Psoas muscle (tissue), 7 donors: ENCODE measurements at regions not wholly inside any gene's neighbourhood (a gene's known extent, or its start where the extent isn't known, plus 50 kb on each side); places are given as distances from the start of the nearest gene placed in this dataset.

Source experiments
- ATAC-seq, 4 donors: fragments of 200-7000 bp; cut with Tn5 transposase; one replicate each; pipeline ENCODE4 v1.9.1; 2020; ENCODE audit warnings: moderate library complexity in 3 of 4, mild to moderate bottlenecking in 2 of 4
- DNase-seq, 2 donors: peaks; one replicate each; pipeline ENCODE4 v3.0.0-alpha.2; 2020
- H3K27ac ChIP-seq: fragments of 200-600 bp; one replicate; pipeline ENCODE4 v1.8.0; 2022
- H3K27me3 ChIP-seq, 3 donors: fragments of 200-600 bp in 1 of 3; one replicate each; pipeline versions ENCODE4 v1.6.1 to v1.8.0; 2013 to 2022; ENCODE audit warnings: low read length in 2 of 3, mild to moderate bottlenecking in 2 of 3, moderate library complexity in 1 of 3; ENCODE audit not compliant: insufficient read depth in 3 of 3
- H3K36me3 ChIP-seq, 2 donors: fragments of 200-600 bp in 1 of 2; one replicate each; pipeline versions ENCODE4 v1.6.1 to v1.8.0; 2013 to 2022; ENCODE audit warnings: low read depth in 1 of 2, mild to moderate bottlenecking in 1 of 2, moderate library complexity in 1 of 2; ENCODE audit not compliant: insufficient read depth in 1 of 2
- H3K4me1 ChIP-seq: fragments of 200-600 bp; one replicate; pipeline ENCODE4 v1.8.0; 2022
- H3K4me3 ChIP-seq: fragments of 200-600 bp; one replicate; pipeline ENCODE4 v1.8.0; 2022; ENCODE audit warnings: mild to moderate bottlenecking
- H3K9me3 ChIP-seq: fragments of 200-600 bp; one replicate; pipeline ENCODE4 v1.8.0; 2022
- WGBS, 3 donors: extraction: QIAGEN DNeasy Blood & Tissue Kit; methylation state at CpG; one replicate each; pipeline versions ENCODE4 v1.1.6 to v1.1.7; 2013; 5-methylcytosine and 5-hydroxymethylcytosine counted together
- intact Hi-C, 2 donors: fragments of 100-400 bp; cut with DNase I; formaldehyde crosslinking; loops; one replicate each; pipeline versions ENCODE4 v1.11.0 to v1.14.2; 2022
- TF ChIP-seq, protein P1 (sequence below): fragments of 200-600 bp; IDR thresholded peaks from one replicate; pipeline ENCODE4 v1.8.0; 2022; ENCODE audit warnings: antibody characterized with exemption
- donor health status: healthy with polysubstance abuse.
- donor health status: DM: no; HTN: no; CAD: no; lungs with moderate emphysema.
- donor health status: Bipolar disorder and iron deficiency.
- donor health status: healthy.
- donor health status: DM: yes; HTN: yes; CAD: no.
- donor health status: DM: no; HTN: no; CAD: no.
- donor health status: DM: yes; HTN: yes; CAD: no.

DNA sequence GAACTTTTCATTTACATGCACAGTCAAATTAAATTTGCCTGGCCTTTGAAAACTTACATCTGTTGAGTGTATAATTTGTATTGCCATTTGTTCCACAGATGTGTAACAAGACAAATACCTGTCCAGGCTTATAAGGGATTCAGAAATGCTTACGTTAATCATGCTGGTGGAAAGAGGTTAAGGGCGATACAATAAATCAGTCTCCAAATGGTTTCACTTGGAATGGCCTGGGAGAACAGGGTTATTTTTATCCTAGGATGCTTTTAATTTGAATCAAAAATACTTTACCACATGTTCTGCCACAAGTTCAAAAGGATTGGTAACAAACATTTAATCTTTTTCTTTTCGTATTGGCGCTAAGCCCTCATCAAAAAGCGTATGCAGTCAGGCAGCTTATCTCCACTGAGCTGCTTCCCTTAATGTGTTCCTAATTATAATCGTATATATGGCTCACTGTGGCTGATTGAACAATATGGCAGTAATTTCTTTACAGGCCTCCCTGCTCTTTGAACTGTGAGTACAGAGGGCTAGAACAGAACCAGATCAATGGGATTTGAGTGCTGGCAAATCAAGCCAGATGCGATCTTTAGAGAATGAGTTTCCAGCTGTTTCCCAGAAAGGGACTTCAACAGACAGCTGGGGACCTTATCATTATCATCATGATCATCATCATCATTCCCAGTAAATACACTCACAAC, 425.7 kb downstream of the SPRY2 start:
- ATAC-seq: no peak
- Histone ChIP-seq H3K9me3 (no peaks in the 10 kb centered on the region), H3K4me3 (no peak overlapping the region), H3K36me3 (no peaks in the 10 kb centered on the region), H3K27ac (no peak overlapping the region), H3K4me1 (peaks cover 55% of the 10 kb centered on the region), H3K27me3 (no peaks in the 10 kb centered on the region)
- 42 to 50% (median 42%) methylated on average over 7 of the region's 7 CpGs for WGBS, 3 donors
- DNase-seq: no peak
- intact Hi-C loops: no loop called here
- TF ChIP-seq, protein P1, sequence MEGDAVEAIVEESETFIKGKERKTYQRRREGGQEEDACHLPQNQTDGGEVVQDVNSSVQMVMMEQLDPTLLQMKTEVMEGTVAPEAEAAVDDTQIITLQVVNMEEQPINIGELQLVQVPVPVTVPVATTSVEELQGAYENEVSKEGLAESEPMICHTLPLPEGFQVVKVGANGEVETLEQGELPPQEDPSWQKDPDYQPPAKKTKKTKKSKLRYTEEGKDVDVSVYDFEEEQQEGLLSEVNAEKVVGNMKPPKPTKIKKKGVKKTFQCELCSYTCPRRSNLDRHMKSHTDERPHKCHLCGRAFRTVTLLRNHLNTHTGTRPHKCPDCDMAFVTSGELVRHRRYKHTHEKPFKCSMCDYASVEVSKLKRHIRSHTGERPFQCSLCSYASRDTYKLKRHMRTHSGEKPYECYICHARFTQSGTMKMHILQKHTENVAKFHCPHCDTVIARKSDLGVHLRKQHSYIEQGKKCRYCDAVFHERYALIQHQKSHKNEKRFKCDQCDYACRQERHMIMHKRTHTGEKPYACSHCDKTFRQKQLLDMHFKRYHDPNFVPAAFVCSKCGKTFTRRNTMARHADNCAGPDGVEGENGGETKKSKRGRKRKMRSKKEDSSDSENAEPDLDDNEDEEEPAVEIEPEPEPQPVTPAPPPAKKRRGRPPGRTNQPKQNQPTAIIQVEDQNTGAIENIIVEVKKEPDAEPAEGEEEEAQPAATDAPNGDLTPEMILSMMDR: no peak

DNA sequence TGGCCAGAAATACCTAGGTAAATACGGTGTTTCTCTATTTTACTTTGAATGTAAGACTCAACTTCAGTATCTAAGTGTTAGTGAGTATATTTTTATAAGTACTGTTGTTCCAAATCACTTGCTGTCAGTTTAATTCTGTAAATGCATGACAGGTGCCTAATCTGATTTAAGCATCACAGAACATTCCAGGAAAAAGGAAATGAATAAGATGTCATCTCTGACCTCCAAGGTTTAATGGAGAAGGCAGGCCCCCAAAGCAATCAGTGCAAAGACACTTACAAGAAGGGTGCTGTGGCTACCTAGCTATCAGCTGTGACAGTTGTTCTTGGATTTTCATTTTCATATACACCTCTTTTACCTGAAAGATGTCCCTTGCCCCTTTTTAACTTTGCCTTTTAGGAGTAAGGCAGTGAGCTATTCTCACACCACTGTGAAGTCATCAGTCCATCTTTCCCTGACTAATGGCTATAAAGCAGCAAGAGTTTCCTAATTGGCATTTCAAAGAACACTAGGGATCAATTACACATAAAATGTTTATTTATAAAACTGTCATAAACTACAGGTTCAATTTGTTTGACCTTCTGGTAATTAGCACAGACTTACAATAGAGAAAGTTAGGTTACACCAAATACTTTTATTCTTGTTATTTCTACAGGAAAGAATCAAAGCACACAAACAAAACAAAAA, 427.6 kb downstream of the SPRY2 start:
- no peak overlapping the region for H3K4me3 ChIP-seq
- no peak overlapping the region for H3K27ac ChIP-seq
- no peaks in the 10 kb centered on the region for H3K9me3 ChIP-seq
- no peaks in the 10 kb centered on the region for H3K27me3 ChIP-seq
- TF ChIP-seq, protein P1: no peak
- H3K36me3 ChIP-seq: no peaks in the 10 kb centered on the region
- no peak for ATAC-seq
- peaks cover 42% of the 10 kb centered on the region for H3K4me1 ChIP-seq
- 92 to 97% (median 96%) methylated on average over 1 of the region's 1 CpG for WGBS, 3 donors
- DNase-seq: no peak
- intact Hi-C loops: no loop called here

DNA sequence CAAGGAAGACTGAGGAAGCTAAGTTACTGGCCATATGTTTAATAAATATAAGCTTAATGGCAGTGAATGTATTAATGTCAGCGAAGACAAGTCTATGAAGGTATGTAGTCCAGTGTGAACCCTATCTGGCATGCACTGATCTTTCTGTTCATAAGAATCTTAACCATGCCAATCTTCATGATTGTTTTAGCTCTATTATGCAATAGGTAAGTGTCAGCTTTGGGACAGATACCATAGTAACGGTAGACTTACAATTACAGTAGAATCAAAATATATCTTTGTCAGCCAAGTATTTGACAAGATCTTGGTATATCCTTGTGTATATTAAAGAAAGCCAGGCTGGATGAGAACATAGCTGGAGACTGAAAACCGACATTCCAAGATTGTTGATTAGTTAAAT, 428.5 kb downstream of the SPRY2 start:
- TF ChIP-seq, protein P1: no peak

DNA sequence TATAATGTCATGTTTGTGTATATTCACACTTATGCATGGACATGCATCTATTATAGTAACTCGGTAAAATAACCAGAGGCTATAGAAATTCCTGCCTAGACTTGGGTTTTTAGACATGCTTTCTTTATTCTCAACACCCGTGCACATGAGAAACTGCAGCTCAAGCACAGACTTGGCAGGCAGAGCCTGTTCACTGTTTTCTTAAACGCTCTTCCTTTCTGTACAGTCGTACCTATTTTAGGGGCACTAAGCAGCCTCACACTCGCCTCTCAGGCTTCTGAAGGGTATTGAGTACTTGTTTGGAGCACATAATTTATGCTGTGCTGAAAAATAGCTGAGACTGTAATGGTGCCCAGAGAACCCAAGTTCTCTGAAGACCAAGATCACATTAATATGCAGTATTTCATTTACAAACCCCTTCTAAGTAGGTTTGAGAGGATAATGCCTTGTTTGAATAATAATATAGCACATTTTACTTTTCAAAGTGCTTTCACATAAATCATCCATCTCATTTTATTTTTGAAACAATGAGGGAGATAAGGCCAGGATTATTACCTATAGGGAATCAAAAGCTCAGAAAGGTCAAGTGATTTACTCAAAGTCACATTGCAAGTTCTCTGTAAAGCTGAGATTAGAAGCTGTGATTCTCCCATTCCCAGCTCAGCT, 429.9 kb downstream of the SPRY2 start:
- DNase-seq (no peak), ATAC-seq (no peak)
- H3K27ac ChIP-seq: no peak overlapping the region
- H3K36me3 ChIP-seq: no peaks in the 10 kb centered on the region
- no peaks in the 10 kb centered on the region for H3K9me3 ChIP-seq
- H3K4me3 ChIP-seq: no peak overlapping the region
- peaks cover 28% of the 10 kb centered on the region for H3K4me1 ChIP-seq
- TF ChIP-seq, protein P1: no peak
- H3K27me3 ChIP-seq: no peaks in the 10 kb centered on the region
- intact Hi-C loops: no loop called here
- 26 to 41% (median 31%) methylated on average over 5 of the region's 5 CpGs for WGBS, 3 donors

More for the DNA sequence above, 428.5 kb downstream of the SPRY2 start:
- DNase-seq (no peak), ATAC-seq (no peak)
- Histone ChIP-seq H3K4me1 (peaks cover 33% of the 10 kb centered on the region), H3K27me3 (no peaks in the 10 kb centered on the region), H3K9me3 (no peaks in the 10 kb centered on the region), H3K4me3 (no peak overlapping the region), H3K27ac (no peak overlapping the region), H3K36me3 (no peaks in the 10 kb centered on the region)
- 65 to 67% (median 66%) methylated on average over 3 of the region's 3 CpGs for WGBS, 3 donors
- intact Hi-C loops: no loop called here
